H9 (cell line): ENCODE measurements at regions not wholly inside any gene's neighbourhood (a gene's known extent, or its start where the extent isn't known, plus 50 kb on each side); places are given as distances from the start of the nearest gene placed in this dataset.

Source experiments
- DNase-seq: peaks from one replicate; pipeline ENCODE4 v3.0.0-alpha.2; 2017
- H2AFZ ChIP-seq: one replicate; pipeline ENCODE4 v1.6.1; 2013; ENCODE audit warnings: mild to moderate bottlenecking, low read length, control low read depth, moderate library complexity
- H2AK5ac ChIP-seq: 2 replicates; pipeline ENCODE4 v1.6.1; 2013; ENCODE audit warnings: low read length, control low read depth, mixed read lengths; ENCODE audit not compliant: insufficient read length
- H2BK120ac ChIP-seq: one replicate; pipeline ENCODE4 v1.6.1; 2013; ENCODE audit warnings: low read depth, mild to moderate bottlenecking, low read length, control low read depth, inconsistent platforms; ENCODE audit not compliant: poor library complexity, severe bottlenecking
- H2BK12ac ChIP-seq: 2 replicates; pipeline ENCODE4 v1.6.1; 2013; ENCODE audit warnings: low read length, control low read depth, mixed read lengths, low read depth; ENCODE audit not compliant: insufficient read length
- H2BK15ac ChIP-seq: 2 replicates; pipeline ENCODE4 v1.6.1; 2013; ENCODE audit warnings: low read depth, low read length, control low read depth
- H2BK20ac ChIP-seq: one replicate; pipeline ENCODE4 v1.6.1; 2013; ENCODE audit warnings: low read depth, mild to moderate bottlenecking, low read length, control low read depth, inconsistent platforms; ENCODE audit not compliant: poor library complexity, severe bottlenecking
- H2BK5ac ChIP-seq: 2 replicates; pipeline ENCODE4 v1.6.1; 2013; ENCODE audit warnings: low read length, control low read depth, mixed read lengths; ENCODE audit not compliant: insufficient read length
- H3K14ac ChIP-seq: 2 replicates; pipeline ENCODE4 v1.6.1; 2013; ENCODE audit warnings: low read length, control low read depth; ENCODE audit not compliant: insufficient read depth
- H3K18ac ChIP-seq: 2 replicates; pipeline ENCODE4 v1.6.1; 2013; ENCODE audit warnings: low read depth, mild to moderate bottlenecking, mixed read lengths, low read length, control low read depth; ENCODE audit not compliant: insufficient read length
- H3K23ac ChIP-seq: 2 replicates; pipeline ENCODE4 v1.6.1; 2013; ENCODE audit warnings: low read length, control low read depth, mixed read lengths, low read depth; ENCODE audit not compliant: insufficient read length
- H3K23me2 ChIP-seq: 2 replicates; pipeline ENCODE4 v1.6.1; 2013; ENCODE audit warnings: low read depth, mild to moderate bottlenecking, mixed read lengths, low read length, control low read depth; ENCODE audit not compliant: insufficient read length, poor library complexity, severe bottlenecking
- H3K27ac ChIP-seq: 2 replicates; pipeline ENCODE4 v1.5.1; 2013; ENCODE audit warnings: low read length, control low read depth, mixed read lengths, low read depth; ENCODE audit not compliant: insufficient read length
- H3K27me3 ChIP-seq: 2 replicates; pipeline ENCODE4 v1.6.1; 2013; ENCODE audit warnings: low read length, control low read depth, inconsistent platforms; ENCODE audit not compliant: insufficient read depth
- H3K4ac ChIP-seq: 2 replicates; pipeline ENCODE4 v1.6.1; 2013; ENCODE audit warnings: low read depth, mild to moderate bottlenecking, control low read depth, inconsistent platforms, low read length, moderate library complexity
- H3K4me1 ChIP-seq: 2 replicates; pipeline ENCODE4 v1.6.1; 2013; ENCODE audit warnings: low read length, control low read depth, inconsistent platforms; ENCODE audit not compliant: insufficient read depth
- H3K4me2 ChIP-seq: 2 replicates; pipeline ENCODE4 v1.6.1; 2013; ENCODE audit warnings: low read length, control low read depth, mixed read lengths; ENCODE audit not compliant: insufficient read length, insufficient read depth
- H3K56ac ChIP-seq: 2 replicates; pipeline ENCODE4 v1.6.1; 2013; ENCODE audit warnings: low read depth, mild to moderate bottlenecking, mixed read lengths, low read length, control low read depth; ENCODE audit not compliant: insufficient read length
- H3K79me1 ChIP-seq: 2 replicates; pipeline ENCODE4 v1.6.1; 2013; ENCODE audit warnings: low read depth, mild to moderate bottlenecking, moderate library complexity, low read length, control low read depth, inconsistent platforms; ENCODE audit not compliant: insufficient read depth, poor library complexity, severe bottlenecking
- H3K79me2 ChIP-seq: 2 replicates; pipeline ENCODE4 v1.6.1; 2013; ENCODE audit warnings: low read length, control low read depth, inconsistent platforms; ENCODE audit not compliant: insufficient read depth
- H3K9ac ChIP-seq: 2 replicates; pipeline ENCODE4 v1.6.1; 2013; ENCODE audit warnings: low read length, control low read depth, mixed read lengths; ENCODE audit not compliant: insufficient read length; ENCODE audit errors: extremely low read depth
- H3K9me3 ChIP-seq: one replicate; pipeline ENCODE4 v1.6.1; 2013; ENCODE audit warnings: low read depth, low read length, inconsistent platforms; ENCODE audit not compliant: control insufficient read depth
- H3T11ph ChIP-seq: one replicate; pipeline ENCODE4 v1.6.1; 2013; ENCODE audit warnings: mild to moderate bottlenecking, low read length, control low read depth, inconsistent platforms
- H4K20me1 ChIP-seq: one replicate; pipeline ENCODE4 v1.6.1; 2013; ENCODE audit not compliant: control insufficient read depth, insufficient read length, insufficient read depth
- H4K5ac ChIP-seq: 2 replicates; pipeline ENCODE4 v1.6.1; 2013; ENCODE audit warnings: low read depth, mild to moderate bottlenecking, mixed read lengths, low read length, control low read depth; ENCODE audit not compliant: insufficient read length
- H4K8ac ChIP-seq: replicated peaks from 2 replicates; pipeline ENCODE4 v1.6.1; 2013; ENCODE audit warnings: low read length, control low read depth, mixed read lengths, low read depth; ENCODE audit not compliant: insufficient read length
- H4K91ac ChIP-seq: 2 replicates; pipeline ENCODE4 v1.6.1; 2013; ENCODE audit warnings: low read depth, mild to moderate bottlenecking, moderate library complexity, mixed read lengths, low read length, control low read depth; ENCODE audit not compliant: insufficient read length
- H3K27ac Mint-ChIP-seq, 3 experiments: 2 replicates in 2 of 3; 3 replicates in 1 of 3; pipeline ENCODE4 v1.8.0; 2020 to 2021; ENCODE audit warnings: mixed read lengths in 3 of 3, mild to moderate bottlenecking in 1 of 3, moderate library complexity in 1 of 3
- H3K27me3 Mint-ChIP-seq: 2 replicates; pipeline ENCODE4 v1.8.0; 2021; ENCODE audit warnings: low read depth, mild to moderate bottlenecking, moderate library complexity, mixed read lengths
- H3K36me3 Mint-ChIP-seq, 3 experiments: 2 replicates in 2 of 3; 3 replicates in 1 of 3; pipeline ENCODE4 v1.8.0; 2020 to 2021; ENCODE audit warnings: low read depth in 3 of 3, mixed read lengths in 3 of 3; ENCODE audit not compliant: insufficient read depth in 1 of 3
- H3K4me1 Mint-ChIP-seq, 2 experiments: 2 replicates each; pipeline ENCODE4 v1.8.0; 2020; ENCODE audit warnings: mixed read lengths in 2 of 2
- H3K4me3 Mint-ChIP-seq, 2 experiments: 2 replicates in 1 of 2; 3 replicates in 1 of 2; pipeline ENCODE4 v1.8.0; 2020 to 2021; ENCODE audit warnings: mild to moderate bottlenecking in 2 of 2, mixed read lengths in 2 of 2, moderate library complexity in 1 of 2
- H3K9me3 Mint-ChIP-seq, 2 experiments: 2 replicates in 1 of 2; 3 replicates in 1 of 2; pipeline ENCODE4 v1.8.0; 2020; ENCODE audit warnings: mild to moderate bottlenecking in 2 of 2, mixed read lengths in 2 of 2, moderate library complexity in 1 of 2
- CTCF ChIP-seq: fragments of 200-600 bp; sonication (generic); conservative IDR thresholded peaks from 3 replicates; pipeline ENCODE4 v1.8.0; 2021; ENCODE audit warnings: antibody characterized with exemption, mild to moderate bottlenecking
- WGBS: extraction: QIAGEN DNeasy Blood & Tissue Kit; methylation state at CpG from one replicate; pipeline ENCODE4 v1.1.7; 2013; ENCODE audit warnings: missing lambda C conversion rate, low lambda C conversion rate, mixed read lengths; ENCODE audit not compliant: insufficient read length; ENCODE audit errors: extremely low coverage; 5-methylcytosine and 5-hydroxymethylcytosine counted together

GRCh38 chr12:83474369-83474768, 787.7 kb downstream of the TMTC2 start:
- no peak overlapping the region for H3K23ac ChIP-seq
- H2BK5ac ChIP-seq = no peak overlapping the region
- Mint-ChIP-seq H3K9me3 (no peaks in the 10 kb centered on the region), H3K27ac (no peak overlapping the region), H3K27me3 (no peaks in the 10 kb centered on the region), H3K36me3 (no peaks in the 10 kb centered on the region), H3K4me3 (no peak overlapping the region), H3K4me1 (peaks cover 19 to 21% of the 10 kb centered on the region in 2 experiments)
- H3K4me2 ChIP-seq = no peak overlapping the region
- no peak overlapping the region for H3K27ac ChIP-seq
- H3K9me3 ChIP-seq = no peaks in the 10 kb centered on the region
- H3K14ac ChIP-seq = no peak overlapping the region
- no peaks in the 10 kb centered on the region; the same call in 1 of the 2 replicates for H3K4me1 ChIP-seq
- no CpG with 5 or more reads among the region's 2 CpGs for WGBS
- H3K18ac ChIP-seq = no peak overlapping the region
- H3K27me3 ChIP-seq = no peaks in the 10 kb centered on the region
- H3K79me2 ChIP-seq = no peaks in the 10 kb centered on the region
- no peak overlapping the region for H2BK15ac ChIP-seq
- H3K56ac ChIP-seq = no peak overlapping the region
- no peak overlapping the region for H2BK20ac ChIP-seq
- no peak overlapping the region for H4K5ac ChIP-seq
- H2BK120ac ChIP-seq = no peak overlapping the region
- no peak overlapping the region for H2AK5ac ChIP-seq
- no peaks in the 10 kb centered on the region for H3K79me1 ChIP-seq
- H2AFZ ChIP-seq = no peak overlapping the region
- no peak for TF ChIP-seq CTCF
- no peak overlapping the region for H4K8ac ChIP-seq
- no peaks in the 10 kb centered on the region for H3K23me2 ChIP-seq
- H3K4ac ChIP-seq = no peak overlapping the region
- no peak overlapping the region for H4K91ac ChIP-seq
- no peak overlapping the region for H3T11ph ChIP-seq
- no peak for DNase-seq
- H4K20me1 ChIP-seq = no peaks in the 10 kb centered on the region
- no peak overlapping the region for H2BK12ac ChIP-seq
- no peak overlapping the region for H3K9ac ChIP-seq
